ENCODE measurements at regions not wholly inside any gene's neighbourhood (a gene's known extent, or its start where the extent isn't known, plus 50 kb on each side); places are given as distances from the start of the nearest gene placed in this dataset.

GRCh38 chr2:113351375-113352355 is 72.9 kb upstream of the PAX8 start:
- no peak for TF ChIP-seq CTCF (IDR thresholded peaks at IDR 0.05; ENCODE audit: low read length)
- no peak for TF ChIP-seq EZH2 (IDR thresholded peaks at IDR 0.05; ENCODE audit: borderline replicate concordance, low read length)
